ENCODE measurements at regions not wholly inside any gene's neighbourhood (a gene's known extent, or its start where the extent isn't known, plus 50 kb on each side); places are given as distances from the start of the nearest gene placed in this dataset.

DNA sequence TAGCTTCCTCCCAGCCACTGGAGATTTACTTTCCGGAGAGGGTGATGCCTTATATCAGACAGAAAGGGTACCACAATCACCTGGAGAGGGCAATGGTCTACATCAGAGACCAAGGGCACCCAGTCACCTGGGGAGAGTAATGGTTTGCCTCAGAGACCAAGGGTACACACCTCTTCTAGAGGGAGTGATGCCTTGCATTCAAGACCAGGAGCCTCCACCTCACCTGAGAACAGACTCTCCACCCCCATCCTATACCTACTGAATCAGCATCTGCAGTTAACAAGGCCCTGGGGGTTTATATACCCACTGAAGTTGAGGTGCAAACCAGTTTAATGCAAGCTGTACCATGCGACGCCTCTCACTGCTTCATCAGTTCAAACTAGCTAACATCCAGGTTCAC lies 270.2 kb upstream of the IGFBP3 start:
- no peaks in the 10 kb centered on the region for H3K4me1 ChIP-seq (ENCODE audit: control insufficient read depth, insufficient read depth, low read length, poor library complexity, severe bottlenecking)
- Mint-ChIP-seq H3K27me3 (no peaks in the 10 kb centered on the region), H3K4me1 (no peaks in the 10 kb centered on the region), H3K36me3 (no peaks in the 10 kb centered on the region), H3K27ac (peak overlapping the region in 1 of 3 donors; percentile 84), H3K9me3 (peaks cover 0 to 6% (median 2%) of the 10 kb centered on the region in 7 donors), H3K4me3 (no peak overlapping the region)
- H3K4me3 ChIP-seq (ENCODE audit: low read depth, low read length): no peak overlapping the region
- DNase-seq: no peak
- H3K27ac ChIP-seq (ENCODE audit: insufficient read depth, low read length, poor library complexity, severe bottlenecking): no peak overlapping the region
- no peaks in the 10 kb centered on the region for H3K36me3 ChIP-seq (ENCODE audit: control insufficient read depth, insufficient read depth, low read length)
- no peaks in the 10 kb centered on the region for H3K27me3 ChIP-seq (ENCODE audit: control insufficient read depth, insufficient read depth, low read length)
- ATAC-seq (ENCODE audit: low read depth in 2 of 2): no peak
- H3K9me3 ChIP-seq (ENCODE audit: control insufficient read depth in 2 of 2, low read length in 2 of 2): no peaks in the 10 kb centered on the region

DNA sequence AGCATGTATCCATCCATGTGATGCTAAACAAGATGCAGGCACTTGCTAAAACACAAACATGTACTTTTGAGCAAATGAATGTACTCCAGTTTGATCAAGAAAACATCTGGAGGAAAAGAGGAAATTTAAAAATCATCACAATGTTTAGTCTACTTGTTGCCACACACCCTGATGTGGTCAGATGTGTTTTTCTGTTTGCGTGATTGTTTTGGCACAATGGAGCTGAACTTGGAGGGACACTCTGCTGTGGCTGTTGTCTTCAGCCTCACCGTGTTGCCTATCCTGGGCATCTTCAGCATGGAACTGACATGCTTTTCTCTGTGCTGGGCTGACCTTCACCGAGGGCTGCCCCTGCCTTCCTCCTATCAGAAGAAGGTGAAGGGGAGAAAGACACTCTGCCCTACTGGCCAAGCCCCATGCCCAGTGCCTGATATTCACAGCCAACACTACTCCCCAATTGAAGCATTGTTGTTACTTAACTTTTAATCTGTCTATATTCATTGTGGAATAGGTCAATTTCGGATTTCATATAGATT lies 268.3 kb upstream of the IGFBP3 start:
- Histone ChIP-seq H3K4me1 (ENCODE audit: control insufficient read depth, insufficient read depth, low read length, poor library complexity, severe bottlenecking) (no peaks in the 10 kb centered on the region), H3K27me3 (ENCODE audit: control insufficient read depth, insufficient read depth, low read length) (no peaks in the 10 kb centered on the region), H3K9me3 (ENCODE audit: control insufficient read depth in 2 of 2, low read length in 2 of 2) (no peaks in the 10 kb centered on the region), H3K4me3 (ENCODE audit: low read depth, low read length) (no peak overlapping the region), H3K27ac (ENCODE audit: insufficient read depth, low read length, poor library complexity, severe bottlenecking) (no peak overlapping the region), H3K36me3 (ENCODE audit: control insufficient read depth, insufficient read depth, low read length) (no peaks in the 10 kb centered on the region)
- Mint-ChIP-seq H3K4me3 (no peak overlapping the region), H3K27me3 (no peaks in the 10 kb centered on the region), H3K4me1 (no peaks in the 10 kb centered on the region), H3K9me3 (peaks cover 0 to 4% (median 2%) of the 10 kb centered on the region in 7 donors), H3K27ac (no peak overlapping the region), H3K36me3 (no peaks in the 10 kb centered on the region)
- no peak for DNase-seq
- ATAC-seq (ENCODE audit: low read depth in 2 of 2): no peak

DNA sequence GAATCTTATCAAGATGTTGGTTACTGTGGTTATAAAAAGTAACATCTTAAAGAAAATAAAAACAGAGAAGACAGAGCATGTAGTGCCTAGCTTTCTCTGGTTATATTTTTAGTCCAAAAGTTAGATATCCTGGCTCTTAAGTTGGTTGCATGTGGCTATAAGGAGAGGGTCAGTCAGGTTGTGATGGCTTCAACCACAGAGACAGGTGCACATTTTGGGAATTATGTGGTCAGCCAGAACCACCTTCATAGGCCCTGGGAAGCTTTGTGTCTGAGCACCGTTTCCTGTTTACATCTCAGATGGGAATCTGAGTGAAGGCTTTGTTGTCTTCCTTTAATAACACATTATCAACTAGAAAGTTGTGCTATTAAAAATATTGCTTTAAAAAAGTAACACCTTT lies 265.1 kb upstream of the IGFBP3 start:
- no peaks in the 10 kb centered on the region for H3K36me3 ChIP-seq (ENCODE audit: control insufficient read depth, insufficient read depth, low read length)
- no peaks in the 10 kb centered on the region for H3K27me3 ChIP-seq (ENCODE audit: control insufficient read depth, insufficient read depth, low read length)
- Mint-ChIP-seq H3K36me3 (no peaks in the 10 kb centered on the region), H3K27me3 (no peaks in the 10 kb centered on the region), H3K4me3 (no peak overlapping the region), H3K9me3 (peaks cover 0 to 6% (median 2%) of the 10 kb centered on the region in 7 donors), H3K4me1 (no peaks in the 10 kb centered on the region), H3K27ac (no peak overlapping the region)
- H3K4me3 ChIP-seq (ENCODE audit: low read depth, low read length): no peak overlapping the region
- ATAC-seq (ENCODE audit: low read depth in 2 of 2) (no peak), DNase-seq (no peak)
- no peaks in the 10 kb centered on the region for H3K9me3 ChIP-seq (ENCODE audit: control insufficient read depth in 2 of 2, low read length in 2 of 2)
- H3K4me1 ChIP-seq (ENCODE audit: control insufficient read depth, insufficient read depth, low read length, poor library complexity, severe bottlenecking): no peaks in the 10 kb centered on the region
- H3K27ac ChIP-seq (ENCODE audit: insufficient read depth, low read length, poor library complexity, severe bottlenecking): no peak overlapping the region

DNA sequence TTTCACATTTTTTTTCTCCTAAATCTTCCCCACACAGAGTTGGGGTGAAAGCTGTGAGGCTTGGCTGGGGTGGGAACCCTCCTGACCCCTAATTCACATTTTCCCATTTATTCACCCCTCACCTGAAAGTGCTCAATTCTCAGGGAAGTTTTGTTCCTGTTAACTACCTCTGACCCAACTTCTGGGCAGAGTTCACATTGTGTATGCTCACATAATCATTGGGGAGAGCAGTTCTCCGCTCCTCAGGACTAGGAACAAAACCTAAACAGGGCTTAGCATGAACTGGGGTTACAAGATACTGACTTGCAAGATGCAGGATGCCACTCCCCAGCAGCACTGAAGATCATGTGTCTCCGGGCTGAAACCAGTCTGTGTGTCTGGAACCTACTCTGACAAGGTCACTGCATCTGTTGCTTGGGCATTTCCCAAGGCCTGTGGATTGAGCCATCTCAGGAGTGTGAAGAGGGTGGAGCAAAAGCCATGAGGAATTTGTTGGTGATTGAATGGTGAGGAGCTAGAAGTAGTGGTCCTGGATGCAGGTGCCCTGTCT lies 258.1 kb upstream of the IGFBP3 start:
- Histone ChIP-seq H3K27ac (ENCODE audit: insufficient read depth, low read length, poor library complexity, severe bottlenecking) (no peak overlapping the region), H3K4me1 (ENCODE audit: control insufficient read depth, insufficient read depth, low read length, poor library complexity, severe bottlenecking) (no peaks in the 10 kb centered on the region), H3K27me3 (ENCODE audit: control insufficient read depth, insufficient read depth, low read length) (no peaks in the 10 kb centered on the region), H3K36me3 (ENCODE audit: control insufficient read depth, insufficient read depth, low read length) (no peaks in the 10 kb centered on the region), H3K9me3 (ENCODE audit: control insufficient read depth in 2 of 2, low read length in 2 of 2) (no peaks in the 10 kb centered on the region), H3K4me3 (ENCODE audit: low read depth, low read length) (no peak overlapping the region)
- ATAC-seq (ENCODE audit: low read depth in 2 of 2) (no peak), DNase-seq (no peak)
- Mint-ChIP-seq H3K27me3 (no peaks in the 10 kb centered on the region), H3K27ac (no peak overlapping the region), H3K4me3 (no peak overlapping the region), H3K36me3 (no peaks in the 10 kb centered on the region), H3K9me3 (peaks cover 0 to 10% (median 5%) of the 10 kb centered on the region in 7 donors), H3K4me1 (no peaks in the 10 kb centered on the region)

- Mint-ChIP-seq H3K4me3 (no peak overlapping the region), H3K27ac (no peak overlapping the region), H3K4me1 (no peaks in the 10 kb centered on the region), H3K36me3 (no peaks in the 10 kb centered on the region), H3K9me3 (peaks cover 0 to 10% (median 5%) of the 10 kb centered on the region in 7 donors), H3K27me3 (no peaks in the 10 kb centered on the region)
- no peaks in the 10 kb centered on the region for H3K9me3 ChIP-seq (ENCODE audit: control insufficient read depth in 2 of 2, low read length in 2 of 2)
- no peak for ATAC-seq (ENCODE audit: low read depth in 2 of 2)
- no peaks in the 10 kb centered on the region for H3K27me3 ChIP-seq (ENCODE audit: control insufficient read depth, insufficient read depth, low read length)
- no peak overlapping the region for H3K4me3 ChIP-seq (ENCODE audit: low read depth, low read length)
- DNase-seq: no peak
- no peak overlapping the region for H3K27ac ChIP-seq (ENCODE audit: insufficient read depth, low read length, poor library complexity, severe bottlenecking)
- no peaks in the 10 kb centered on the region for H3K36me3 ChIP-seq (ENCODE audit: control insufficient read depth, insufficient read depth, low read length)
- no peaks in the 10 kb centered on the region for H3K4me1 ChIP-seq (ENCODE audit: control insufficient read depth, insufficient read depth, low read length, poor library complexity, severe bottlenecking)
Measured at GRCh38 chr7:46178661-46179060, 257.6 kb upstream of the IGFBP3 start.

DNA sequence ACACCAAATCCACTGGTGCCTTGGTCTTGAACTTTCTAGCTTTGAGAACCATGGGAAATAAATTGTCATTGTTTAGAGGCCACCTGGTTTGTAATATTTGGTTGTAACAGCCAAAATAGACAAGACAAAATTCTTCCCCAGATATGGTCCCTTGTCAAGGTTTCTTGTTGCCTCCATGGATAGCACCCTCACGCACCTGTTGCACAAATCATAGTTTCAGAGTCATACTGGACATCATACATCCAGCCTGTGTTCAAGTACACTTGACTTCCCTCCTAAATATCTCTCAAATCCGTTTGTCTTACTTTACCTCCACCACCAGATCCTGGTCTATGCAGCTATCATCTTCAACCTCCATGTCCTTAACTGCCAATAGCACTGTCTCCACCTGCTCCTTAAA lies 256.7 kb upstream of the IGFBP3 start:
- no peaks in the 10 kb centered on the region for H3K27me3 ChIP-seq (ENCODE audit: control insufficient read depth, insufficient read depth, low read length)
- H3K27ac Mint-ChIP-seq: no peak overlapping the region
- no peaks in the 10 kb centered on the region for H3K27me3 Mint-ChIP-seq

DNA sequence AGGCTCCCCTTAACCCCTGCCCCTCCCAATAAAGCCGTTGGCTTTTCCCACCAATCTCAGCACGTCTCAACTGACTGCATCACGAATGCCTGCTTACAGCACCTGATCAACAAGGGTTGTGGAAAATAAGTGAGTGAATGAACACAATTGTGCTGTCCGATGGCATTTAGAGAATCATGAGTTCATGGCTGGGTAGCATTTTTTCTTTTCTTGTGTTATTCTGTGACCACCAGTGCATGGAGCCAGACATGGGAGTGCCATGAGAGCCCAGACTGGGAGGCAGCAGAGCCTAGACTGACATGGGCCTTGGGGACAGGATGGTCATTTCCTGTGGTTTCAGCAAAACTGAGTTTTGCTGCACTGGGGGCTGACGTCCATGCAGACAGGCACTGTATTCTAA lies 254.1 kb upstream of the IGFBP3 start:
- no peak overlapping the region for H3K4me3 Mint-ChIP-seq
- no peak overlapping the region for H3K27ac Mint-ChIP-seq
- no peaks in the 10 kb centered on the region for H3K36me3 Mint-ChIP-seq
- H3K36me3 ChIP-seq (ENCODE audit: control insufficient read depth, insufficient read depth, low read length): no peaks in the 10 kb centered on the region
- no peak overlapping the region for H3K27ac ChIP-seq (ENCODE audit: insufficient read depth, low read length, poor library complexity, severe bottlenecking)
- H3K9me3 Mint-ChIP-seq: peaks cover 0 to 10% (median 0%) of the 10 kb centered on the region in 7 donors
- no peaks in the 10 kb centered on the region for H3K27me3 Mint-ChIP-seq
- H3K4me3 ChIP-seq (ENCODE audit: low read depth, low read length): no peak overlapping the region
- H3K9me3 ChIP-seq (ENCODE audit: control insufficient read depth in 2 of 2, low read length in 2 of 2): no peaks in the 10 kb centered on the region
- H3K4me1 ChIP-seq (ENCODE audit: control insufficient read depth, insufficient read depth, low read length, poor library complexity, severe bottlenecking): no peaks in the 10 kb centered on the region
- DNase-seq (no peak), ATAC-seq (ENCODE audit: low read depth in 2 of 2) (no peak)
- H3K4me1 Mint-ChIP-seq: no peaks in the 10 kb centered on the region
- no peaks in the 10 kb centered on the region for H3K27me3 ChIP-seq (ENCODE audit: control insufficient read depth, insufficient read depth, low read length)

More for the DNA sequence above, 256.7 kb upstream of the IGFBP3 start:
- Histone ChIP-seq H3K4me3 (ENCODE audit: low read depth, low read length) (no peak overlapping the region), H3K27ac (ENCODE audit: insufficient read depth, low read length, poor library complexity, severe bottlenecking) (no peak overlapping the region), H3K4me1 (ENCODE audit: control insufficient read depth, insufficient read depth, low read length, poor library complexity, severe bottlenecking) (no peaks in the 10 kb centered on the region), H3K9me3 (ENCODE audit: control insufficient read depth in 2 of 2, low read length in 2 of 2) (no peaks in the 10 kb centered on the region), H3K36me3 (ENCODE audit: control insufficient read depth, insufficient read depth, low read length) (no peaks in the 10 kb centered on the region)
- Mint-ChIP-seq H3K9me3 (peaks cover 0 to 10% (median 5%) of the 10 kb centered on the region in 7 donors), H3K4me1 (no peaks in the 10 kb centered on the region), H3K4me3 (no peak overlapping the region), H3K36me3 (no peaks in the 10 kb centered on the region)
- DNase-seq: no peak
- ATAC-seq (ENCODE audit: low read depth in 2 of 2): no peak

GRCh38 chr7:46174196-46174580 lies 253.1 kb upstream of the IGFBP3 start:
- Mint-ChIP-seq H3K27me3 (no peaks in the 10 kb centered on the region), H3K4me3 (no peak overlapping the region), H3K27ac (peak overlapping the region in 1 of 3 donors; percentile 41), H3K9me3 (peaks cover 0 to 10% (median 3%) of the 10 kb centered on the region in 7 donors), H3K36me3 (no peaks in the 10 kb centered on the region), H3K4me1 (no peaks in the 10 kb centered on the region)
- Histone ChIP-seq H3K4me3 (ENCODE audit: low read depth, low read length) (no peak overlapping the region), H3K27me3 (ENCODE audit: control insufficient read depth, insufficient read depth, low read length) (no peaks in the 10 kb centered on the region), H3K9me3 (ENCODE audit: control insufficient read depth in 2 of 2, low read length in 2 of 2) (no peaks in the 10 kb centered on the region), H3K27ac (ENCODE audit: insufficient read depth, low read length, poor library complexity, severe bottlenecking) (no peak overlapping the region), H3K4me1 (ENCODE audit: control insufficient read depth, insufficient read depth, low read length, poor library complexity, severe bottlenecking) (no peaks in the 10 kb centered on the region), H3K36me3 (ENCODE audit: control insufficient read depth, insufficient read depth, low read length) (no peaks in the 10 kb centered on the region)
- ATAC-seq (ENCODE audit: low read depth in 2 of 2) (no peak), DNase-seq (no peak)
